HCT116 (cell line): ENCODE measurements at regions not wholly inside any gene's neighbourhood (a gene's known extent, or its start where the extent isn't known, plus 50 kb on each side); places are given as distances from the start of the nearest gene placed in this dataset.

Experiments
- ATAC-seq: fragments of 200-7000 bp; cut with Tn5 transposase; 2 replicates; pipeline ENCODE4 v1.9.1; 2020; ENCODE audit warnings: mild to moderate bottlenecking, moderate library complexity
- BruUV-seq: library from RNA; stranded (reverse); fragments of 400-500 nt; replicated peaks from 2 replicates; lab custom pipeline; 2021; lab: Mats Ljungman, UMichigan
- CTCF ChIA-PET: fragments of 300-600 bp; sonication (Branson Sonifier 250); formaldehyde crosslinking; loops from one replicate; lab custom pipeline; 2021; ENCODE audit warnings: antibody characterized with exemption; lab: Charles Lee
- POLR2A ChIA-PET: fragments of 300-600, 350-600 bp; sonication (Branson Sonifier 250); formaldehyde crosslinking; loops from one replicate; lab custom pipeline; 2021; ENCODE audit warnings: antibody characterized with exemption; lab: Charles Lee
- RAD21 ChIA-PET, 2 experiments: fragments of 300-600 bp; sonication (Branson Sonifier 250); formaldehyde crosslinking; loops; one replicate each; lab custom pipeline; 2023; ENCODE audit warnings: low total read pairs in 2 of 2; ENCODE audit not compliant: uncharacterized antibody in 2 of 2, unreplicated experiment in 2 of 2, low non-redundant PET in 1 of 2; lab: Charles Lee
- DNase-seq: peaks from one replicate; pipeline ENCODE4 v3.0.0-alpha.2; 2010; ENCODE audit warnings: low read depth, low spot score
- H2AFZ ChIP-seq: fragments of 200-600 bp; shearing (Covaris generic), sonication (generic); 2 replicates; pipeline ENCODE4 v1.6.1; 2017; ENCODE audit warnings: low read depth, mixed run types, mixed read lengths, antibody characterized with exemption, low read length; ENCODE audit not compliant: poor library complexity, severe bottlenecking
- H3K27ac ChIP-seq: 2 replicates; pipeline ENCODE4 v1.5.1; 2012; ENCODE audit warnings: low read depth, low read length
- H3K27me3 ChIP-seq: fragments of 200-600 bp; sonication (generic); 2 replicates; pipeline ENCODE4 v1.6.1; 2016; ENCODE audit warnings: mixed run types, low read length, mixed read lengths; ENCODE audit not compliant: insufficient read depth
- H3K36me3 ChIP-seq, 2 experiments: fragments of 200-500 bp in 1 of 2; fragments of 200-600 bp in 1 of 2; sonication (Bioruptor generic) in 1 of 2; sonication (generic) in 1 of 2; 2 replicates each; pipeline versions ENCODE4 v1.5.1 to v1.6.1; 2014 to 2016; ENCODE audit warnings: low read length in 2 of 2, inconsistent platforms in 1 of 2, mixed read lengths in 1 of 2, mixed run types in 1 of 2; ENCODE audit not compliant: insufficient read depth in 2 of 2, control insufficient read depth in 1 of 2
- H3K4me1 ChIP-seq, 2 experiments: fragments of 200-600 bp in 1 of 2; sonication (generic) in 1 of 2; 2 replicates each; pipeline versions ENCODE4 v1.5.1 to v1.6.1; 2012 to 2017; ENCODE audit warnings: low read length in 2 of 2, inconsistent platforms in 1 of 2, mild to moderate bottlenecking in 1 of 2, mixed read lengths in 1 of 2, mixed run types in 1 of 2, moderate library complexity in 1 of 2; ENCODE audit not compliant: insufficient read depth in 2 of 2, control insufficient read depth in 1 of 2
- H3K4me2 ChIP-seq: fragments of 200-600 bp; sonication (generic); 2 replicates; pipeline ENCODE4 v1.6.1; 2017; ENCODE audit warnings: mixed run types, low read length, mixed read lengths
- H3K4me3 ChIP-seq, 2 experiments: fragments of 200-600 bp in 1 of 2; sonication (generic) in 1 of 2; replicated peaks in 1 of 2; 2 replicates each; pipeline ENCODE4 v1.5.1; 2011 to 2016; ENCODE audit warnings: low read length in 2 of 2, control low read depth in 1 of 2, low read depth in 1 of 2, mild to moderate bottlenecking in 1 of 2, mixed read lengths in 1 of 2, mixed run types in 1 of 2
- H3K79me2 ChIP-seq: fragments of 200-600 bp; sonication (generic); 2 replicates; pipeline ENCODE4 v1.6.1; 2017; ENCODE audit warnings: mild to moderate bottlenecking, mixed run types, low read length, moderate library complexity, mixed read lengths; ENCODE audit not compliant: insufficient read depth
- H3K9ac ChIP-seq: fragments of 200-600 bp; sonication (generic); 2 replicates; pipeline ENCODE4 v1.6.1; 2016; ENCODE audit warnings: low read length, mixed read lengths
- H3K9me2 ChIP-seq: fragments of 200-600 bp; sonication (generic), shearing (Covaris generic); 2 replicates; pipeline ENCODE4 v1.6.1; 2017; ENCODE audit warnings: mixed run types, mild to moderate bottlenecking, moderate library complexity; ENCODE audit not compliant: insufficient read depth
- H3K9me3 ChIP-seq, 2 experiments: fragments of 200-500 bp in 1 of 2; fragments of 200-600 bp in 1 of 2; sonication (Bioruptor generic) in 1 of 2; sonication (generic) in 1 of 2; 2 replicates each; pipeline ENCODE4 v1.6.1; 2014 to 2017; ENCODE audit warnings: low read length in 2 of 2, mixed read lengths in 2 of 2, inconsistent platforms in 1 of 2, low read depth in 1 of 2, mild to moderate bottlenecking in 1 of 2, mixed run types in 1 of 2, moderate library complexity in 1 of 2; ENCODE audit not compliant: control insufficient read depth in 1 of 2, insufficient read depth in 1 of 2
- H4K20me1 ChIP-seq: fragments of 200-600 bp; sonication (generic), shearing (Covaris generic); 2 replicates; pipeline ENCODE4 v1.6.1; 2017; ENCODE audit warnings: mixed run types, mild to moderate bottlenecking, moderate library complexity; ENCODE audit not compliant: insufficient read depth
- CEBPB ChIP-seq: IDR thresholded peaks from 2 replicates; pipeline ENCODE4 v1.6.1; 2012; ENCODE audit warnings: low read depth
- CTCF ChIP-seq, 3 experiments: fragments of 200-600 bp in 1 of 3; sonication (generic) in 1 of 3; IDR thresholded peaks in 2 of 3; conservative IDR thresholded peaks in 1 of 3; 2 replicates each; pipeline ENCODE4 v1.5.1; 2012 to 2017; ENCODE audit warnings: low read depth in 2 of 3, low read length in 2 of 3, antibody characterized with exemption in 1 of 3, borderline replicate concordance in 1 of 3, control low read depth in 1 of 3, mild to moderate bottlenecking in 1 of 3, mixed read lengths in 1 of 3, mixed run types in 1 of 3, moderate library complexity in 1 of 3; ENCODE audit not compliant: insufficient read depth in 1 of 3
- EGR1 ChIP-seq: IDR thresholded peaks from 2 replicates; pipeline ENCODE4 v1.6.1; 2012; ENCODE audit warnings: low read depth
- EZH2 ChIP-seq: fragments of 200-600 bp; sonication (generic); IDR thresholded peaks from 2 replicates; pipeline ENCODE4 v1.6.1; 2017; ENCODE audit warnings: antibody characterized with exemption, mixed run types
- EZH2phosphoT487 ChIP-seq: fragments of 200-600 bp; IDR thresholded peaks from 2 replicates; pipeline ENCODE4 v1.6.1; 2018; ENCODE audit warnings: antibody characterized with exemption, borderline replicate concordance
- FOSL1 ChIP-seq: IDR thresholded peaks from 2 replicates; pipeline ENCODE4 v1.6.1; 2012; ENCODE audit warnings: low read depth
- POLR2A ChIP-seq: IDR thresholded peaks from 2 replicates; pipeline ENCODE4 v1.7.0; 2011; ENCODE audit warnings: borderline replicate concordance; ENCODE audit not compliant: insufficient read depth, insufficient read length; ENCODE audit errors: extremely low read depth
- RAD21 ChIP-seq: IDR thresholded peaks from 2 replicates; pipeline ENCODE4 v1.6.1; 2012; ENCODE audit warnings: low read depth, mild to moderate bottlenecking
- REST ChIP-seq: IDR thresholded peaks from 2 replicates; pipeline ENCODE4 v1.6.1; 2012; ENCODE audit warnings: low read depth
- SIN3A ChIP-seq: IDR thresholded peaks from 2 replicates; pipeline ENCODE4 v1.6.1; 2012; ENCODE audit warnings: low read depth
- SRF ChIP-seq: IDR thresholded peaks from 2 replicates; pipeline ENCODE4 v1.6.1; 2012; ENCODE audit warnings: low read depth
- TCF7L2 ChIP-seq: IDR thresholded peaks from 2 replicates; pipeline ENCODE4 v1.7.0; 2011; ENCODE audit warnings: borderline replicate concordance, inconsistent platforms; ENCODE audit not compliant: insufficient read depth, insufficient read length; ENCODE audit errors: extremely low read depth
- ZNF274 ChIP-seq: fragments of 200-500 bp; sonication (Bioruptor generic); IDR thresholded peaks from 2 replicates; pipeline ENCODE4 v1.6.1; 2014; ENCODE audit warnings: mild to moderate bottlenecking, low read depth, low read length, inconsistent platforms
- intact Hi-C: fragments of 100-400 bp; cut with micrococcal nuclease; formaldehyde crosslinking; loops from 2 replicates; pipeline ENCODE4 v1.10.0; 2022
- TF ChIP-seq, protein P1 (sequence below): IDR thresholded peaks from 2 replicates; pipeline ENCODE4 v1.6.1; 2011; ENCODE audit warnings: mild to moderate bottlenecking, low read length, moderate library complexity; ENCODE audit not compliant: insufficient replicate concordance; ENCODE audit errors: extremely low read depth
- TF ChIP-seq, protein P2 (sequence below): IDR thresholded peaks from 2 replicates; pipeline ENCODE4 v1.6.1; 2012

DNA sequence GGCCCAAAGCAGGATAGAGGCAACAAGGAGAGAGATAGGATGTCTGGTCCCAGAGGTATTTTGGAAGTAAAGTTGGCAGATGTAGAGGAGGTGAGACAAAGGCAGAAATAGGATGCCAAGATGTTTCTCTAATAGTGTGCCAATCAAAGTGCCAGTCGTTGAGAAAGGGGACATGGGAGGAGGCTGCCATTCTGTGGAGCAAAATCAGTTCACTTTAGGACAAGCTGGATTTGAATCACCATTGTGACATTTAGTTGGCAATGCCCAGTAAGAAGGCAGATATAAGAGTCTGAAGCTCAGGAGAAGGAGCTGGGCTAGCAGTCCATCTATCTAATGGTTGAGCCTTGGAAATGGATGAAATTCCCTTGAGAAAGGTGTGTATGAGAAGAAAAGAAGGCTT, 53.8 kb downstream of the ADRB2 start:
- Histone ChIP-seq H3K27ac (no peak overlapping the region), H3K79me2 (no peaks in the 10 kb centered on the region), H3K27me3 (no peaks in the 10 kb centered on the region)
- DNase-seq = no peak
- ATAC-seq = no peak
- intact Hi-C loops = no loop called here
- TF ChIP-seq REST (no peak), SRF (no peak), ZNF274 (no peak), TCF7L2 (no peak), EGR1 (no peak), FOSL1 (no peak), EZH2phosphoT487 (no peak), POLR2A (no peak), CEBPB (no peak), SIN3A (no peak), RAD21 (no peak), CTCF (IDR thresholded peaks at IDR 0.05 in 2 of 3, conservative IDR thresholded peaks at IDR 0.05 in 1 of 3; ENCODE audit: borderline replicate concordance in 1 of 3, insufficient read depth in 1 of 3, low read depth in 2 of 3, low read length in 2 of 3) (no peak), EZH2 (no peak)
- TF ChIP-seq, protein P1, sequence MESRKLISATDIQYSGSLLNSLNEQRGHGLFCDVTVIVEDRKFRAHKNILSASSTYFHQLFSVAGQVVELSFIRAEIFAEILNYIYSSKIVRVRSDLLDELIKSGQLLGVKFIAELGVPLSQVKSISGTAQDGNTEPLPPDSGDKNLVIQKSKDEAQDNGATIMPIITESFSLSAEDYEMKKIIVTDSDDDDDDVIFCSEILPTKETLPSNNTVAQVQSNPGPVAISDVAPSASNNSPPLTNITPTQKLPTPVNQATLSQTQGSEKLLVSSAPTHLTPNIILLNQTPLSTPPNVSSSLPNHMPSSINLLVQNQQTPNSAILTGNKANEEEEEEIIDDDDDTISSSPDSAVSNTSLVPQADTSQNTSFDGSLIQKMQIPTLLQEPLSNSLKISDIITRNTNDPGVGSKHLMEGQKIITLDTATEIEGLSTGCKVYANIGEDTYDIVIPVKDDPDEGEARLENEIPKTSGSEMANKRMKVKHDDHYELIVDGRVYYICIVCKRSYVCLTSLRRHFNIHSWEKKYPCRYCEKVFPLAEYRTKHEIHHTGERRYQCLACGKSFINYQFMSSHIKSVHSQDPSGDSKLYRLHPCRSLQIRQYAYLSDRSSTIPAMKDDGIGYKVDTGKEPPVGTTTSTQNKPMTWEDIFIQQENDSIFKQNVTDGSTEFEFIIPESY = no peak
- TF ChIP-seq, protein P2, sequence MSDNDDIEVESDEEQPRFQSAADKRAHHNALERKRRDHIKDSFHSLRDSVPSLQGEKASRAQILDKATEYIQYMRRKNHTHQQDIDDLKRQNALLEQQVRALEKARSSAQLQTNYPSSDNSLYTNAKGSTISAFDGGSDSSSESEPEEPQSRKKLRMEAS = no peak
- TF ChIP-seq, all 23 proteins: peak for 0
- no TSS peak for BruUV-seq
- ChIA-PET RAD21 (interaction anchor here in 1 of 2 experiments (0.6 kb wide), 1 partner anchor 97 kb away, joined by 4 read pairs; no protein-coding TSS in a partner anchor), CTCF (no interaction called here), POLR2A (no interaction called here)
- no peak overlapping the region for H3K9ac ChIP-seq
- no peak overlapping the region for H3K4me2 ChIP-seq
- no peaks in the 10 kb centered on the region for H3K36me3 ChIP-seq
- no peak overlapping the region for H3K4me3 ChIP-seq
- H2AFZ ChIP-seq = no peak overlapping the region
- H3K4me1 ChIP-seq = no peaks in the 10 kb centered on the region
- no peaks in the 10 kb centered on the region for H4K20me1 ChIP-seq
- H3K9me3 ChIP-seq = no peaks in the 10 kb centered on the region
- no peaks in the 10 kb centered on the region for H3K9me2 ChIP-seq
